ENCODE measurements at regions not wholly inside any gene's neighbourhood (a gene's known extent, or its start where the extent isn't known, plus 50 kb on each side); places are given as distances from the start of the nearest gene placed in this dataset.

DNA sequence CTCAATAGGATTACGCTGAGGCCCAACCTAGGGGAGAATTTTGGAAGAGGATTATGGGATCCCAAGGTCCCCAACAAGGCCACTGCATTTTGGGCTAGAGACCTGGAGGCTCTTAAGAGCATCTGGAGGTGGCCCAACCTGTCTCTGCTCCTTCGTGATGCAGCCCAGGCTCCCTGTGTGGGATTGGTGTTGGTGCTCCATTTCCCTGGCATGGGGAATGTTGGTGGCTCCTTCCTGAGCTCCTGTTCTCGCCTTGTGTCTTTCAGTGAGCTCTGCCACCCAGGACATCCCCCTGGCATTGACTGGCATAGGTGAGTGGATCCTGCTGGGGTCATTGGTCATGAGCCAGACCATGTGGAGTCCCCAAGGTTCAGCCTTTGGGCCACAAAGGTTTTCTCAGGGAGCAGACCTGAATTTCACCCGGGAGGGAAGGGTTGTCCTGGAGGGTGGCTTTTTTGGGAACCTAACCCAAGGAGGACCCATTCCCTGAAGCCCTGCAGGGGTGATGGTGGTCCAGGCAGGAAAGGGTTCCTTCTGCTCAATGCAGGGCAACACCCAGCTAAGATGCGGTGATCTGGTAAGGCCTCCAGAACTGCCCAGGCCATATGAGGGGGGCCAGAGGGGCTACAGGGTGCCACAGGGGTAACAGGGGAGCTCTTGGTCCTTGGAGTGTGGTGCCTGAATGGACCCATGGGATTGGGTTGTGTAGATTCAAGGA, 202.5 kb downstream of the UBE3A start:
- no peak overlapping the region for H3K4me3 Mint-ChIP-seq
- H2AFZ ChIP-seq (ENCODE audit: insufficient read depth, low read depth, low read length, poor library complexity, severe bottlenecking): no peak overlapping the region

DNA sequence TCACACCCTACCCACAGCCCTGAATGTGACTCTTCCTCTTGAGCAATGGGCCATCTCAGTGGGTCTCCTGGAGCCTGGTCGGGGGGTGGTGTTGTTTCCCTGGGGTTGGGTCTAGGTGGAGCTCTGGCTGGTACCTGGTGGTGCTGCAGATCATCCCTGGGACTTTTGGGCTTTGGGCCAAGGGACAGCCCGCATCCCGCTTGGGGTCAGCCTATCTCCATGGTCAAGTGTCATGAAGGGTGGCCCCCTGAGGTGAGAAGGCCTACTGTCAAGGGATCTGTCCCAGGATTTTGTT, 202.0 kb downstream of the UBE3A start:
- no peak for ATAC-seq (ENCODE audit: low read depth)
- peaks cover 0 to 94% (median 0%) of the 10 kb centered on the region in 3 donors for H3K9me3 ChIP-seq (ENCODE audit: control extremely low read depth in 1 of 3, control insufficient read depth in 2 of 3, insufficient read depth in 1 of 3, low read length in 2 of 3)
- no peaks in the 10 kb centered on the region for H3K4me1 ChIP-seq (ENCODE audit: control insufficient read depth in 2 of 2, insufficient read depth in 2 of 2, low read length in 2 of 2)
- H3K4me3 ChIP-seq (ENCODE audit: control extremely low read depth in 1 of 5, extremely low read depth in 1 of 5, insufficient read depth in 1 of 5, low read depth in 2 of 5, low read length in 4 of 5): no peak overlapping the region
- CTCF ChIA-PET: no interaction called here
- Mint-ChIP-seq H3K27me3 (no peaks in the 10 kb centered on the region), H3K27ac (no peak overlapping the region), H3K4me3 (no peak overlapping the region), H3K9me3 (ENCODE audit: insufficient read depth) (no peaks in the 10 kb centered on the region), H3K4me1 (no peaks in the 10 kb centered on the region)
- H2AFZ ChIP-seq (ENCODE audit: insufficient read depth, low read depth, low read length, poor library complexity, severe bottlenecking): no peak overlapping the region
- H3K4me2 ChIP-seq (replicated peaks; ENCODE audit: low read depth, low read length, poor library complexity, severe bottlenecking): no peak overlapping the region
- POLR2A ChIA-PET: no interaction called here
- 83% methylated on average over 3 of the region's 3 CpGs for WGBS (ENCODE audit: insufficient coverage)
- H3K36me3 ChIP-seq (replicated peaks in 1 of 2; ENCODE audit: control extremely low read depth in 1 of 2, control insufficient read depth in 1 of 2, extremely low read depth in 1 of 2, insufficient read depth in 2 of 2, low read length in 1 of 2): no peaks in the 10 kb centered on the region
- no peak for DNase-seq
- H4K20me1 ChIP-seq (ENCODE audit: control insufficient read depth, insufficient read depth, low read length, poor library complexity, severe bottlenecking): no peaks in the 10 kb centered on the region
- no peaks in the 10 kb centered on the region for H3K79me2 ChIP-seq (ENCODE audit: control insufficient read depth, insufficient read depth, low read length)
- intact Hi-C loops (cut with micrococcal nuclease): no loop called here
- H3K27me3 ChIP-seq (replicated peaks in 1 of 4; ENCODE audit: control extremely low read depth in 1 of 4, control insufficient read depth in 3 of 4, insufficient read depth in 4 of 4, low read length in 3 of 4): no peaks in the 10 kb centered on the region
- TF ChIP-seq CTCF (IDR thresholded peaks at IDR 0.05): no peak
- TF ChIP-seq EZH2 (IDR thresholded peaks at IDR 0.05; ENCODE audit: borderline replicate concordance, insufficient read depth, low read depth, low read length, poor library complexity, severe bottlenecking): no peak
- no peak overlapping the region for H3K27ac ChIP-seq (ENCODE audit: low read length in 2 of 2)
- no peak overlapping the region for H3K9ac ChIP-seq (ENCODE audit: low read length)

More for the DNA sequence above, 202.5 kb downstream of the UBE3A start:
- no peaks in the 10 kb centered on the region for H3K27me3 ChIP-seq (replicated peaks in 1 of 4; ENCODE audit: control extremely low read depth in 1 of 4, control insufficient read depth in 3 of 4, insufficient read depth in 4 of 4, low read length in 3 of 4)
- no peaks in the 10 kb centered on the region for H4K20me1 ChIP-seq (ENCODE audit: control insufficient read depth, insufficient read depth, low read length, poor library complexity, severe bottlenecking)
- no peak for TF ChIP-seq CTCF (IDR thresholded peaks at IDR 0.05)
- TF ChIP-seq EZH2 (IDR thresholded peaks at IDR 0.05; ENCODE audit: borderline replicate concordance, insufficient read depth, low read depth, low read length, poor library complexity, severe bottlenecking): no peak
- DNase-seq: no peak
- ChIA-PET CTCF (no interaction called here), POLR2A (no interaction called here)
- Mint-ChIP-seq H3K4me1 (no peaks in the 10 kb centered on the region), H3K9me3 (ENCODE audit: insufficient read depth) (no peaks in the 10 kb centered on the region), H3K27me3 (no peaks in the 10 kb centered on the region), H3K27ac (no peak overlapping the region)
- WGBS (ENCODE audit: insufficient coverage): 87% methylated on average over 5 of the region's 5 CpGs
- H3K4me2 ChIP-seq (replicated peaks; ENCODE audit: low read depth, low read length, poor library complexity, severe bottlenecking): no peak overlapping the region
- H3K79me2 ChIP-seq (ENCODE audit: control insufficient read depth, insufficient read depth, low read length): no peaks in the 10 kb centered on the region
- H3K36me3 ChIP-seq (replicated peaks in 1 of 2; ENCODE audit: control extremely low read depth in 1 of 2, control insufficient read depth in 1 of 2, extremely low read depth in 1 of 2, insufficient read depth in 2 of 2, low read length in 1 of 2): no peaks in the 10 kb centered on the region
- no peak overlapping the region for H3K4me3 ChIP-seq (ENCODE audit: control extremely low read depth in 1 of 5, extremely low read depth in 1 of 5, insufficient read depth in 1 of 5, low read depth in 2 of 5, low read length in 4 of 5)
- H3K9me3 ChIP-seq (ENCODE audit: control extremely low read depth in 1 of 3, control insufficient read depth in 2 of 3, insufficient read depth in 1 of 3, low read length in 2 of 3): peaks cover 0 to 96% (median 0%) of the 10 kb centered on the region in 3 donors
- H3K27ac ChIP-seq (ENCODE audit: low read length in 2 of 2): no peak overlapping the region
- no peak overlapping the region for H3K9ac ChIP-seq (ENCODE audit: low read length)
- no peak for ATAC-seq (ENCODE audit: low read depth)
- H3K4me1 ChIP-seq (ENCODE audit: control insufficient read depth in 2 of 2, insufficient read depth in 2 of 2, low read length in 2 of 2): no peaks in the 10 kb centered on the region
- intact Hi-C loops (cut with micrococcal nuclease): no loop called here
